ENCODE measurements at regions not wholly inside any gene's neighbourhood (a gene's known extent, or its start where the extent isn't known, plus 50 kb on each side); places are given as distances from the start of the nearest gene placed in this dataset.
"Not testable (repeated sequence)": the region's sequence is repeated elsewhere in the genome, so short reads cannot be mapped to it uniquely, and the experiment has no call there.

DNA sequence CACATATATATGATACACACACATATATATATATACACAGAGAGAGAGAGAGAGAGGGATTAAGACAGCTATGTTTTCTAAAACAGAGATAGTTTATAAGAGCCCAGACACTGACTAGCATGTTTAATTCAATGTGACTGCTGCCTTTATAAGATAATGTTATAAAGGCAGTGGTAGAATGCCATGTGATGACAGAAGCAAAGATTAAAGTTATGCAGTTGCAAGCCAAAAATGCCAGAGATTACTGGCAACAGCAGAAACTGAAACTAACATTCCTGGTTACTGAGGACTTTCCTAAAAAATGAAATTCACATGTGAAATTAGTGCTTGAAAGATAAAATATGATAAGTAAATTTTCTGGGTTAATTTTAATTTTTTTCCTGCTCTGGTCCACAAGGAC is 1888.9 kb downstream of the LRRC4C start:
- TF ChIP-seq, protein P1, sequence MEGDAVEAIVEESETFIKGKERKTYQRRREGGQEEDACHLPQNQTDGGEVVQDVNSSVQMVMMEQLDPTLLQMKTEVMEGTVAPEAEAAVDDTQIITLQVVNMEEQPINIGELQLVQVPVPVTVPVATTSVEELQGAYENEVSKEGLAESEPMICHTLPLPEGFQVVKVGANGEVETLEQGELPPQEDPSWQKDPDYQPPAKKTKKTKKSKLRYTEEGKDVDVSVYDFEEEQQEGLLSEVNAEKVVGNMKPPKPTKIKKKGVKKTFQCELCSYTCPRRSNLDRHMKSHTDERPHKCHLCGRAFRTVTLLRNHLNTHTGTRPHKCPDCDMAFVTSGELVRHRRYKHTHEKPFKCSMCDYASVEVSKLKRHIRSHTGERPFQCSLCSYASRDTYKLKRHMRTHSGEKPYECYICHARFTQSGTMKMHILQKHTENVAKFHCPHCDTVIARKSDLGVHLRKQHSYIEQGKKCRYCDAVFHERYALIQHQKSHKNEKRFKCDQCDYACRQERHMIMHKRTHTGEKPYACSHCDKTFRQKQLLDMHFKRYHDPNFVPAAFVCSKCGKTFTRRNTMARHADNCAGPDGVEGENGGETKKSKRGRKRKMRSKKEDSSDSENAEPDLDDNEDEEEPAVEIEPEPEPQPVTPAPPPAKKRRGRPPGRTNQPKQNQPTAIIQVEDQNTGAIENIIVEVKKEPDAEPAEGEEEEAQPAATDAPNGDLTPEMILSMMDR (IDR thresholded peaks at IDR 0.05), result no peak
- TF ChIP-seq POLR2A (IDR thresholded peaks at IDR 0.05), result no peak
- TF ChIP-seq EP300 (IDR thresholded peaks at IDR 0.05), result no peak
- Histone ChIP-seq H3K27me3 (no peaks in the 10 kb centered on the region), H3K27ac (no peak overlapping the region), H3K4me1 (no peaks in the 10 kb centered on the region), H3K9me3 (peaks cover 0 to 11% (median 0%) of the 10 kb centered on the region in 4 donors), H3K4me3 (no peak overlapping the region), H3K36me3 (no peaks in the 10 kb centered on the region)
- DNase-seq (ENCODE audit: low spot score in 2 of 2), result no peak

DNA sequence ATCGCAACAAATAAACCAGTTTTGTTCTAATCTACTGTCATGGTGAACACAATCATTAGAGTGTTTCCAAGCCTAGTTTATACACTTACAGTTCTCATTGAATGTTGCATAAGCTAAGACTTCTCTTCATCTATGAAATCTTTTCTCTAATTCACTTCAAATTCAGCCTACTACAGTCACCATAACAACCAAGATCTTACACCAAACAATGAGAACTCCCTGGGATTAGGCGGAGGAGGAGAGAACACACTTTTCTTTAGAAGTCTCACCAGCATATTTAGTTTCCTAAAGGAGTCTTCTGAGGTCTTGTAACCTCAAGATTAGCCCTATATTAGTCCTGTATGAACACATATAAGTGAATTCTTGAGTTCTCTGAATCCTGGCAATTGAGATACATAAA is 1889.7 kb downstream of the LRRC4C start:
- no peaks in the 10 kb centered on the region for H3K36me3 ChIP-seq
- no peaks in the 10 kb centered on the region for H3K4me1 ChIP-seq
- H3K27me3 ChIP-seq, result no peaks in the 10 kb centered on the region
- H3K9me3 ChIP-seq, result peaks cover 0 to 11% (median 0%) of the 10 kb centered on the region in 4 donors
- DNase-seq (ENCODE audit: low spot score in 2 of 2), result no peak
- H3K27ac ChIP-seq, result no peak overlapping the region
- TF ChIP-seq POLR2A (IDR thresholded peaks at IDR 0.05) (no peak), EP300 (IDR thresholded peaks at IDR 0.05) (no peak)
- TF ChIP-seq, protein P1 (IDR thresholded peaks at IDR 0.05), result no peak
- 80 to 90% methylated on average over 2 of the region's 2 CpGs for WGBS, 2 donors
- no peak overlapping the region for H3K4me3 ChIP-seq

DNA sequence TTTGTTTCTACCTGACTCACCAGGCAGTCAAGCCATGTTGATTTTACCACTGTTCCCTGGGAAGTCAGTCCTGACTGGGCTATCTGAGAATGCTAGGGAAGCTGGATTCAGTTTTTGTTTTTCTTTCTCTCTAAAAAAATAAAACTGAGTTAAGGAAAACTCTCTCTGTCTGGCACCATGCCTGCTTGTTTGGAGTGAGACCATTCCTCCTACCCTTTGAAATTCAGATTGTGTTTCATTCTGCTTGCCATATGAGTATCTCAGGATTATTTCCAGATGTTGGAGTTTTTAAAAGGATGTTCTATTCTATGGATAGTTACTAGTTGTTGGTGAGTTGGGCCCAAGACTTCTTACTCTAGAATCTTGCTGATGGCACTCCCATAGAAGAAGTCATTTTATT is 1917.0 kb downstream of the LRRC4C start:
- TF ChIP-seq, protein P1 (IDR thresholded peaks at IDR 0.05), result no peak
- H3K9me3 ChIP-seq, result peaks cover 0 to 11% (median 1%) of the 10 kb centered on the region in 4 donors
- H3K27ac ChIP-seq, result no peak overlapping the region
- no peaks in the 10 kb centered on the region for H3K27me3 ChIP-seq
- no peaks in the 10 kb centered on the region for H3K36me3 ChIP-seq
- H3K4me3 ChIP-seq, result no peak overlapping the region
- DNase-seq (ENCODE audit: low spot score in 2 of 2), result no peak
- H3K4me1 ChIP-seq, result no peaks in the 10 kb centered on the region

DNA sequence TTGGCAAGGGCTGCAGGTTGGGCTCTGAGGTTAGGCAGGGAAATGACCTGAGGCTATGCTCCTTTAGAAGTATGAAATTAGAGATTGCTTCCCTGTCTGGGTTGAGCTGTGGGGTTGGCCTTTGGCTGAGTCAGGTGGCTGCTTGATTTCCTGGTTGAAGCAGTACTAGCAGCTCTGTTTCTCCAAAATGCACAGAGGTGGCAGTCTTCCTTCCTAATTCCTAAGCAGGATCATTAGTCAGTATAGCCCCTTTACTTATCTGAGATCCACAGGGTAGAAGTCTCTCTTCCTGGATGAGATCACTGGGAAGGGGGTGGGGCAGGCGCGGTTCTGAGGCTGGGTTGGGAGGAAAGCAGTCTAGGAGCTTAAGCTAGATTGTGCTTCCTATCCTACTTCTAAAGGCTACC is 1917.5 kb downstream of the LRRC4C start:
- no peaks in the 10 kb centered on the region for H3K36me3 ChIP-seq
- WGBS, 2 donors, result 61 to 81% methylated on average over 2 of the region's 2 CpGs
- no peaks in the 10 kb centered on the region for H3K27me3 ChIP-seq
- TF ChIP-seq EP300 (IDR thresholded peaks at IDR 0.05), result no peak
- no peak for TF ChIP-seq POLR2A (IDR thresholded peaks at IDR 0.05)
- TF ChIP-seq, protein P1 (IDR thresholded peaks at IDR 0.05), result no peak
- no peak overlapping the region for H3K4me3 ChIP-seq
- H3K4me1 ChIP-seq, result no peaks in the 10 kb centered on the region
- no peak for DNase-seq (ENCODE audit: low spot score in 2 of 2)
- H3K27ac ChIP-seq, result no peak overlapping the region
- peaks cover 0 to 13% (median 1%) of the 10 kb centered on the region in 4 donors for H3K9me3 ChIP-seq

- not testable (repeated sequence) for H3K36me3 ChIP-seq; H3K4me3 ChIP-seq; DNase-seq (ENCODE audit: low spot score in 2 of 2); H3K27me3 ChIP-seq; H3K27ac ChIP-seq; H3K4me1 ChIP-seq
- H3K9me3 ChIP-seq, result peaks cover 0 to 28% (median 1%) of the 10 kb centered on the region in 4 donors
- 79 to 86% methylated on average over 3 to 8 of the region's 8 CpGs for WGBS, 2 donors
Measured at GRCh38 chr11:39536323-39536722, 1923.1 kb downstream of the LRRC4C start.
